Endothelial cell of umbilical vein (primary cell): ENCODE measurements at regions not wholly inside any gene's neighbourhood (a gene's known extent, or its start where the extent isn't known, plus 50 kb on each side); places are given as distances from the start of the nearest gene placed in this dataset.

Source experiments
- BruUV-seq: library from RNA; stranded (reverse); fragments of 400-500 nt; replicated peaks from 2 replicates; lab custom pipeline; 2021; lab: Mats Ljungman, UMichigan
- CTCF ChIA-PET: fragments of 300-600, 350-600 bp; sonication (Branson Sonifier 250); formaldehyde crosslinking; loops from one replicate; lab custom pipeline; 2021; ENCODE audit warnings: antibody characterized with exemption, inconsistent platforms; lab: Charles Lee
- POLR2A ChIA-PET: fragments of 300-600, 350-600 bp; sonication (Branson Sonifier 250); formaldehyde crosslinking; loops from one replicate; lab custom pipeline; 2021; ENCODE audit warnings: antibody characterized with exemption, inconsistent platforms; lab: Charles Lee
- DNase-seq: peaks from one replicate; pipeline ENCODE4 v3.0.0-alpha.2; 2011; ENCODE audit warnings: low read depth, low spot score
- FAIRE-seq: peaks from 2 replicates; lab custom pipeline; 2011; peaks lifted over from hg19 to GRCh38; lab: Jason Lieb, UNC
- H2AFZ ChIP-seq: 2 replicates; pipeline ENCODE4 v1.6.0; 2012; ENCODE audit warnings: low read depth, low read length, control low read depth, inconsistent platforms
- H3K27ac ChIP-seq: 2 replicates; pipeline ENCODE4 v1.5.1; 2011; ENCODE audit warnings: low read depth, mild to moderate bottlenecking, control low read depth, low read length, moderate library complexity; ENCODE audit not compliant: insufficient read depth
- H3K27me3 ChIP-seq, 2 experiments: 2 replicates each; pipeline versions ENCODE4 v1.6.0 to v1.6.1; 2011; ENCODE audit warnings: low read length in 2 of 2, mixed read lengths in 1 of 2; ENCODE audit not compliant: control insufficient read depth in 2 of 2, insufficient read depth in 2 of 2
- H3K36me3 ChIP-seq, 2 experiments: 2 replicates in 1 of 2; 3 replicates in 1 of 2; pipeline ENCODE4 v1.5.1; 2011; ENCODE audit warnings: low read length in 2 of 2, mild to moderate bottlenecking in 1 of 2, moderate library complexity in 1 of 2; ENCODE audit not compliant: control insufficient read depth in 2 of 2, insufficient read depth in 2 of 2; ENCODE audit errors: extremely low read depth in 1 of 2
- H3K4me1 ChIP-seq: 3 replicates; pipeline ENCODE4 v1.5.1; 2011; ENCODE audit warnings: mild to moderate bottlenecking, low read length; ENCODE audit not compliant: control insufficient read depth, insufficient read depth; ENCODE audit errors: extremely low read depth
- H3K4me2 ChIP-seq: 2 replicates; pipeline ENCODE4 v1.6.1; 2011; ENCODE audit warnings: low read length, control low read depth, mixed read lengths; ENCODE audit not compliant: insufficient read depth
- H3K4me3 ChIP-seq, 3 experiments: fragments of 200-600 bp in 1 of 3; sonication (generic), shearing (Covaris generic) in 1 of 3; replicated peaks in 1 of 3; 2 replicates each; pipeline ENCODE4 v1.5.1; 2011 to 2016; ENCODE audit warnings: control low read depth in 3 of 3, low read length in 3 of 3, mild to moderate bottlenecking in 2 of 3, inconsistent platforms in 1 of 3, low read depth in 1 of 3, moderate library complexity in 1 of 3; ENCODE audit not compliant: insufficient read depth in 1 of 3
- H3K79me2 ChIP-seq: 2 replicates; pipeline ENCODE4 v1.6.0; 2012; ENCODE audit warnings: low read length, inconsistent platforms; ENCODE audit not compliant: control insufficient read depth, insufficient read depth
- H3K9ac ChIP-seq: replicated peaks from 2 replicates; pipeline ENCODE3; 2011; ENCODE audit warnings: low read length, control low read depth; ENCODE audit not compliant: insufficient read depth; ENCODE audit errors: extremely low read depth
- H3K9me1 ChIP-seq: replicated peaks from 3 replicates; pipeline ENCODE4 v1.6.0; 2011; ENCODE audit warnings: mild to moderate bottlenecking, low read length; ENCODE audit not compliant: control insufficient read depth, insufficient read depth; ENCODE audit errors: extremely low read depth
- H3K9me3 ChIP-seq: replicated peaks from 2 replicates; pipeline ENCODE4 v1.5.1; 2012; ENCODE audit warnings: low read length, inconsistent platforms; ENCODE audit not compliant: control insufficient read depth, insufficient read depth
- H4K20me1 ChIP-seq: replicated peaks from 2 replicates; pipeline ENCODE3; 2011; ENCODE audit warnings: mild to moderate bottlenecking, low read length; ENCODE audit not compliant: control insufficient read depth, insufficient read depth; ENCODE audit errors: extremely low read depth
- EZH2 ChIP-seq: IDR thresholded peaks from 2 replicates; pipeline ENCODE4 v1.6.1; 2012; ENCODE audit warnings: borderline replicate concordance, low read depth, mild to moderate bottlenecking, moderate library complexity, low read length, inconsistent platforms; ENCODE audit not compliant: severe bottlenecking
- FOS ChIP-seq: IDR thresholded peaks from 2 replicates; pipeline ENCODE4 v1.6.1; 2011; ENCODE audit warnings: mild to moderate bottlenecking, low read length, moderate library complexity, borderline replicate concordance; ENCODE audit not compliant: insufficient read depth
- GATA2 ChIP-seq: IDR thresholded peaks from 2 replicates; pipeline ENCODE4 v1.7.0; 2011; ENCODE audit warnings: low read depth, mild to moderate bottlenecking, moderate library complexity, mixed read lengths, low read length; ENCODE audit not compliant: insufficient read length, insufficient read depth
- JUN ChIP-seq: IDR thresholded peaks from 2 replicates; pipeline ENCODE4 v1.6.1; 2011; ENCODE audit warnings: borderline replicate concordance, low read depth; ENCODE audit not compliant: insufficient read length, insufficient read depth
- MYC ChIP-seq: IDR thresholded peaks from one replicate; pipeline ENCODE4 v1.6.1; 2011; ENCODE audit warnings: mild to moderate bottlenecking, low read depth, low read length
- POLR2A ChIP-seq: IDR thresholded peaks from 2 replicates; pipeline ENCODE4 v1.6.1; 2012; ENCODE audit warnings: low read depth, mild to moderate bottlenecking, control low read depth, low read length
- POLR2AphosphoS5 ChIP-seq: IDR thresholded peaks from 2 replicates; pipeline ENCODE4 v1.6.1; 2012; ENCODE audit warnings: low read depth, mild to moderate bottlenecking, control low read depth, low read length, moderate library complexity; ENCODE audit not compliant: insufficient read depth
- dilution Hi-C: fragments of 300-500 bp; cut with MboI; formaldehyde crosslinking; loops from one replicate; pipeline ENCODE4 v1.15.0; 2019; ENCODE audit warnings: low sequenced_read_pairs; ENCODE audit not compliant: extremely low pct_ligation_motif_present
- intact Hi-C: fragments of 100-400 bp; cut with micrococcal nuclease; formaldehyde crosslinking; loops from one replicate; pipeline ENCODE4 v1.10.0; 2022
- TF ChIP-seq, protein P1 (sequence below), 2 donors: IDR thresholded peaks; 1 replicate in 1 of 2; 2 replicates in 1 of 2; pipeline ENCODE4 v1.5.1; 2011; ENCODE audit warnings: low read length in 2 of 2, mild to moderate bottlenecking in 2 of 2, moderate library complexity in 2 of 2, control low read depth in 1 of 2, inconsistent platforms in 1 of 2, low read depth in 1 of 2; ENCODE audit not compliant: insufficient read depth in 1 of 2; ENCODE audit errors: extremely low read depth in 1 of 2
- TF ChIP-seq, protein P2 (sequence below): IDR thresholded peaks from 2 replicates; pipeline ENCODE4 v1.6.1; 2011; ENCODE audit not compliant: insufficient read depth, insufficient read length

DNA sequence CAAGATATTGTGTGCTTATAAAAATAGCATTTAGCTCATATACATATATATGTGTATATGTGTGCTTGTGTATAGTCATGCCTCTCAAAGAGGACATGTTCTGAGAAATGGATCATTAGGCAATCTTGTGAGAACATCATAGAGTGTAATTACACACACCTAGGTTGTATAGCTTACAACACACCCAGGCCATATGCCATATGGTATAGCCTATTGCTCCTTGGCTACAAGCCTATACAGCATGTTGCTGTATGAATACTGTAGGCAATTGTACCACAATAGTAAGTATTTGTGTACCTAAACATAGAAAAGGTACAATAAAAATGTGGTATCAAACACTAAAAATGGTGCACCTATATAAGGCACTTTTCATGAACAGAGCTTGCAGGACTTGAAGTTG lies 1510.5 kb upstream of the LRRTM3 start:
- Histone ChIP-seq H3K27ac (no peak overlapping the region), H3K9me3 (no peaks in the 10 kb centered on the region), H3K36me3 (no peaks in the 10 kb centered on the region), H3K4me2 (no peak overlapping the region), H2AFZ (no peak overlapping the region), H3K4me1 (no peaks in the 10 kb centered on the region), H4K20me1 (no peaks in the 10 kb centered on the region), H3K9ac (no peak overlapping the region), H3K9me1 (no peaks in the 10 kb centered on the region), H3K79me2 (no peaks in the 10 kb centered on the region), H3K4me3 (no peak overlapping the region), H3K27me3 (no peaks in the 10 kb centered on the region)
- dilution Hi-C loops (no loop called here), intact Hi-C loops (no loop called here)
- BruUV-seq = no TSS peak
- no peak for TF ChIP-seq MYC
- no peak for TF ChIP-seq JUN
- TF ChIP-seq EZH2 = no peak
- no peak for TF ChIP-seq GATA2
- TF ChIP-seq POLR2A = no peak
- TF ChIP-seq, protein P1, sequence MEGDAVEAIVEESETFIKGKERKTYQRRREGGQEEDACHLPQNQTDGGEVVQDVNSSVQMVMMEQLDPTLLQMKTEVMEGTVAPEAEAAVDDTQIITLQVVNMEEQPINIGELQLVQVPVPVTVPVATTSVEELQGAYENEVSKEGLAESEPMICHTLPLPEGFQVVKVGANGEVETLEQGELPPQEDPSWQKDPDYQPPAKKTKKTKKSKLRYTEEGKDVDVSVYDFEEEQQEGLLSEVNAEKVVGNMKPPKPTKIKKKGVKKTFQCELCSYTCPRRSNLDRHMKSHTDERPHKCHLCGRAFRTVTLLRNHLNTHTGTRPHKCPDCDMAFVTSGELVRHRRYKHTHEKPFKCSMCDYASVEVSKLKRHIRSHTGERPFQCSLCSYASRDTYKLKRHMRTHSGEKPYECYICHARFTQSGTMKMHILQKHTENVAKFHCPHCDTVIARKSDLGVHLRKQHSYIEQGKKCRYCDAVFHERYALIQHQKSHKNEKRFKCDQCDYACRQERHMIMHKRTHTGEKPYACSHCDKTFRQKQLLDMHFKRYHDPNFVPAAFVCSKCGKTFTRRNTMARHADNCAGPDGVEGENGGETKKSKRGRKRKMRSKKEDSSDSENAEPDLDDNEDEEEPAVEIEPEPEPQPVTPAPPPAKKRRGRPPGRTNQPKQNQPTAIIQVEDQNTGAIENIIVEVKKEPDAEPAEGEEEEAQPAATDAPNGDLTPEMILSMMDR (IDR thresholded peaks at IDR 0.05; ENCODE audit: extremely low read depth in 1 of 2, insufficient read depth in 1 of 2, low read depth in 1 of 2, low read length in 2 of 2) = no peak
- TF ChIP-seq, protein P2, sequence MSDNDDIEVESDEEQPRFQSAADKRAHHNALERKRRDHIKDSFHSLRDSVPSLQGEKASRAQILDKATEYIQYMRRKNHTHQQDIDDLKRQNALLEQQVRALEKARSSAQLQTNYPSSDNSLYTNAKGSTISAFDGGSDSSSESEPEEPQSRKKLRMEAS = no peak
- TF ChIP-seq POLR2AphosphoS5 = no peak
- TF ChIP-seq FOS = no peak
- CTCF ChIA-PET = interaction anchor here (1.4 kb wide), 1 partner anchor 12 kb away, joined by 3 read pairs; no protein-coding TSS in a partner anchor
- FAIRE-seq = no peak
- DNase-seq = no peak
- POLR2A ChIA-PET = no interaction called here
